OCI-LY3 (cell line): ENCODE measurements at regions not wholly inside any gene's neighbourhood (a gene's known extent, or its start where the extent isn't known, plus 50 kb on each side); places are given as distances from the start of the nearest gene placed in this dataset.

Experiments used
- CTCF ChIP-seq: fragments of 200-600, 300-600 bp; sonication (generic); IDR thresholded peaks from 2 replicates; pipeline ENCODE4 v1.5.1; 2014; ENCODE audit warnings: antibody characterized with exemption, low read length, low read depth
- EZH2phosphoT487 ChIP-seq: fragments of 200-600 bp; shearing (Covaris generic); IDR thresholded peaks from 2 replicates; pipeline ENCODE4 v1.6.1; 2018; ENCODE audit warnings: antibody characterized with exemption, mixed run types, low read depth

- no peak for TF ChIP-seq CTCF
- no peak for TF ChIP-seq EZH2phosphoT487
These were observed 280.0 kb downstream of the SOX4 start for GRCh38 chr6:21873562-21873961.
